Upper lobe of left lung (tissue), 4 donors: ENCODE measurements at regions not wholly inside any gene's neighbourhood (a gene's known extent, or its start where the extent isn't known, plus 50 kb on each side); places are given as distances from the start of the nearest gene placed in this dataset.

ENCODE experiments used
- POLR2A ChIP-seq, 4 donors: fragments of 450-650 bp; IDR thresholded peaks; one replicate each; pipeline ENCODE4 v1.5.1; 2016 to 2017; ENCODE audit warnings: antibody characterized with exemption in 4 of 4, mild to moderate bottlenecking in 2 of 4
- POLR2AphosphoS5 ChIP-seq, 2 donors: sonication (generic); formaldehyde crosslinking; IDR thresholded peaks; one replicate each; pipeline ENCODE4 v1.5.1; 2017; ENCODE audit warnings: antibody characterized with exemption in 2 of 2
- TF ChIP-seq, protein P1 (sequence below), 6 experiments: fragments of 450-650 bp in 4 of 6; fragments of 200-600 bp in 2 of 6; sonication (generic) in 2 of 6; IDR thresholded peaks; one replicate each; pipeline ENCODE4 v1.5.1; 2016 to 2019; ENCODE audit warnings: antibody characterized with exemption in 6 of 6

DNA sequence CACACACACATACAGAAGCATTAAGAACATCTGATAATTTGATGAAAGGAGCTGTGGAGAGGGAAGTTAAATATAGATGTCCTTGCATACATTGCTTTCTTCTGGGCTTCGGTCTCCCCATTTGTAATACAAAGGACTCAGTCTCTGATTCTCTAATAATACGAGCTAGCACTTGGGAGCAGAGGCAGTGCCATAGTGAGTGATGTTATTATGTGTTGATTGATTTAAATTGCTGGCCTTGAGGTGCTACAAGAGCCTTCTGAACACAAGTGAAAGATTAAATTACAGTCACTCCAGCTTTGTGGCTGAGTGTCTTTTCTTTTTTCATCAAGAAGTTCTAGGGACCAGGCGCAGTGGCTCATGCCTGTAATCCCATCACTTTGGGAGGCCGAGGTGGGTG, 61.5 kb upstream of the HMGXB4 start:
- TF ChIP-seq, protein P1, sequence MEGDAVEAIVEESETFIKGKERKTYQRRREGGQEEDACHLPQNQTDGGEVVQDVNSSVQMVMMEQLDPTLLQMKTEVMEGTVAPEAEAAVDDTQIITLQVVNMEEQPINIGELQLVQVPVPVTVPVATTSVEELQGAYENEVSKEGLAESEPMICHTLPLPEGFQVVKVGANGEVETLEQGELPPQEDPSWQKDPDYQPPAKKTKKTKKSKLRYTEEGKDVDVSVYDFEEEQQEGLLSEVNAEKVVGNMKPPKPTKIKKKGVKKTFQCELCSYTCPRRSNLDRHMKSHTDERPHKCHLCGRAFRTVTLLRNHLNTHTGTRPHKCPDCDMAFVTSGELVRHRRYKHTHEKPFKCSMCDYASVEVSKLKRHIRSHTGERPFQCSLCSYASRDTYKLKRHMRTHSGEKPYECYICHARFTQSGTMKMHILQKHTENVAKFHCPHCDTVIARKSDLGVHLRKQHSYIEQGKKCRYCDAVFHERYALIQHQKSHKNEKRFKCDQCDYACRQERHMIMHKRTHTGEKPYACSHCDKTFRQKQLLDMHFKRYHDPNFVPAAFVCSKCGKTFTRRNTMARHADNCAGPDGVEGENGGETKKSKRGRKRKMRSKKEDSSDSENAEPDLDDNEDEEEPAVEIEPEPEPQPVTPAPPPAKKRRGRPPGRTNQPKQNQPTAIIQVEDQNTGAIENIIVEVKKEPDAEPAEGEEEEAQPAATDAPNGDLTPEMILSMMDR (IDR thresholded peaks at IDR 0.05) = no peak
- TF ChIP-seq POLR2AphosphoS5 (IDR thresholded peaks at IDR 0.05) = no peak
- no peak for TF ChIP-seq POLR2A (IDR thresholded peaks at IDR 0.05)
